ENCODE measurements at regions not wholly inside any gene's neighbourhood (a gene's known extent, or its start where the extent isn't known, plus 50 kb on each side); places are given as distances from the start of the nearest gene placed in this dataset.

DNA sequence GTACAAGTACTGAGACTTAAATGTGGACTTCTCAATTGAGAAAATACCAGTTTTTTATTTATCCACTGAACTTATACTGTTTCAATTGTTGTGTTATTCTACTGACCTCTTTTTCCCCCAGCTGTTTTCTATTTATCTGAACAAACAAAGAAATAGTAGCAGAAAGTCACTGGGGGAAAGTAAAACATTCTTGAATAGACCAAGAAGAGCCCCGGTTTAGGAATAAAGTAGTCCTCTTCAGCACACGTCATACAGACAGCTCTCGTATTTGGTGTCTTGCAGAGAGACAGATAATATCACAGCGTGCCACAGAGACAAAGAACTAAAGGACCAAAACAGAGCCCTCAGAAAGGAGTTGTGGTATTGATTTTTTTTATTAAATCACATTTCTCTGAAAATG, 1159.1 kb upstream of the CDH8 start:
- Mint-ChIP-seq H3K27ac (no peak overlapping the region), H3K4me3 (no peak overlapping the region), H3K9me3 (peaks cover 0 to 55% (median 26%) of the 10 kb centered on the region in 8 donors), H3K27me3 (no peaks in the 10 kb centered on the region), H3K36me3 (no peaks in the 10 kb centered on the region), H3K4me1 (no peaks in the 10 kb centered on the region)
- no peak for DNase-seq
- Histone ChIP-seq H3K36me3 (ENCODE audit: insufficient read depth, low read length) (no peaks in the 10 kb centered on the region), H3K27ac (ENCODE audit: low read depth, low read length) (no peak overlapping the region), H3K4me1 (ENCODE audit: insufficient read depth, low read length) (no peaks in the 10 kb centered on the region), H3K27me3 (ENCODE audit: insufficient read depth, low read length) (no peaks in the 10 kb centered on the region), H3K9me3 (ENCODE audit: control insufficient read depth in 1 of 2, low read length in 2 of 2) (no peaks in the 10 kb centered on the region), H3K4me3 (ENCODE audit: low read length in 2 of 2) (no peak overlapping the region)
- ChIA-PET POLR2A (ENCODE audit: partially characterized antibody) (no interaction called here), CTCF (ENCODE audit: partially characterized antibody) (no interaction called here)
- intact Hi-C loops (cut with micrococcal nuclease), result no loop called here

DNA sequence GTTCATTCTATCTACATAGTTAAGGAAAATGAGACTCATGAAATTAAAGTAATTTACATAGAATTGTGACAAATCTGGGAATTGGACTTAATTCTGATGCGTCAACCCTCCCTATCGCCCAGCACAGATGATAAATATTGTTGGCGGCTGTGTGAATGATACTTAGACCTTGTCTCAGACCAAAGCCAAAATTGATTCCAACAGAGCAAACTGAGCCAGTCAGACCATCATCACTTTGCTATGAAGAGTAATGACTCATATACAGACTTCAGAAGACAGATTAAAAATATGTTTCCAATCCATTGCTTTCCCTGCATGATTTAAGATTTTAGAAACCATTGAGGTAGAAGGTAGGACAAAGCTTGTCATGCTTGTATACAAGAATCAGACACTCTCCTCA, 1156.7 kb upstream of the CDH8 start:
- Mint-ChIP-seq H3K9me3 (peaks cover 0 to 52% (median 25%) of the 10 kb centered on the region in 8 donors), H3K27ac (no peak overlapping the region), H3K4me3 (no peak overlapping the region), H3K36me3 (no peaks in the 10 kb centered on the region), H3K4me1 (no peaks in the 10 kb centered on the region), H3K27me3 (no peaks in the 10 kb centered on the region)
- CTCF ChIA-PET (ENCODE audit: partially characterized antibody), result no interaction called here
- Histone ChIP-seq H3K27ac (ENCODE audit: low read depth, low read length) (no peak overlapping the region), H3K9me3 (ENCODE audit: control insufficient read depth in 1 of 2, low read length in 2 of 2) (peaks cover 0 to 2% of the 10 kb centered on the region in 2 donors), H3K36me3 (ENCODE audit: insufficient read depth, low read length) (no peaks in the 10 kb centered on the region), H3K4me1 (ENCODE audit: insufficient read depth, low read length) (no peaks in the 10 kb centered on the region), H3K27me3 (ENCODE audit: insufficient read depth, low read length) (no peaks in the 10 kb centered on the region), H3K4me3 (ENCODE audit: low read length in 2 of 2) (no peak overlapping the region)
- POLR2A ChIA-PET (ENCODE audit: partially characterized antibody), result no interaction called here
- no peak for DNase-seq
- intact Hi-C loops (cut with micrococcal nuclease), result no loop called here

DNA sequence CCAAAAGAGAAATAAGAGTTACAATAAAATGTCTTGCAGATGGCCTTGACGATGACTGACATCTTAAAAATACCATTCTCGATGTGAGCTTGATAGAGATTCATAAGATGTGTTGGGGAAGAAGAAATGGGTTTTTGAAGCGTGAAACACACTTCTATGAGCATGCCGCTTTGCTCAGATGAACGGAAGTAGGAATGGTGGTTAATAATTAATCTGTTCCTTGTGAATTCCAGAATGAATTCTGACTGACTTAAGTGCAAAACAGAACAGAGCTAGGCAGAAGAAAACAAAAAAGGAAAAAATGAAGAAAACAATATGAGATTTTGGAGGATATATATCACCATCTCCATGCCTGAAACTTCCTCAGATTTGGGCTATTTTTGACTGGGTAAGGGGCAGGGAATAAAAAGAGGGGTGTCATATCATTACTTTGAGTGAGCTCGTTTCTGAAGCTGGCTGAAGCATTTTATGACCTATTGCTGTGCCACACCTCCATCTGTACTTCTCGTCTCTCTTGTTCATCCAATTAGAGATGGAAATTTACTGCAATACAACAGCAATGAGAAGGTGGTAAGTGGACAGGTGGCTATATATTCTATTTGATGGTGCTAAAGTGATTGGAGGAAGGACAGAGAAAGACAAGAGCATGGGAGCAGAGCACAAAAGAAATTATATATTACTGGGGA, 1152.0 kb upstream of the CDH8 start:
- Mint-ChIP-seq H3K27me3 (no peaks in the 10 kb centered on the region), H3K9me3 (peaks cover 0 to 56% (median 22%) of the 10 kb centered on the region in 8 donors), H3K27ac (no peak overlapping the region), H3K36me3 (no peaks in the 10 kb centered on the region), H3K4me1 (no peaks in the 10 kb centered on the region), H3K4me3 (no peak overlapping the region)
- ChIA-PET CTCF (ENCODE audit: partially characterized antibody) (no interaction called here), POLR2A (ENCODE audit: partially characterized antibody) (no interaction called here)
- Histone ChIP-seq H3K27ac (ENCODE audit: low read depth, low read length) (no peak overlapping the region), H3K27me3 (ENCODE audit: insufficient read depth, low read length) (no peaks in the 10 kb centered on the region), H3K9me3 (ENCODE audit: control insufficient read depth in 1 of 2, low read length in 2 of 2) (peaks cover 0 to 8% of the 10 kb centered on the region in 2 donors), H3K36me3 (ENCODE audit: insufficient read depth, low read length) (no peaks in the 10 kb centered on the region), H3K4me3 (ENCODE audit: low read length in 2 of 2) (no peak overlapping the region), H3K4me1 (ENCODE audit: insufficient read depth, low read length) (no peaks in the 10 kb centered on the region)
- DNase-seq, result no peak
- intact Hi-C loops (cut with micrococcal nuclease), result no loop called here

DNA sequence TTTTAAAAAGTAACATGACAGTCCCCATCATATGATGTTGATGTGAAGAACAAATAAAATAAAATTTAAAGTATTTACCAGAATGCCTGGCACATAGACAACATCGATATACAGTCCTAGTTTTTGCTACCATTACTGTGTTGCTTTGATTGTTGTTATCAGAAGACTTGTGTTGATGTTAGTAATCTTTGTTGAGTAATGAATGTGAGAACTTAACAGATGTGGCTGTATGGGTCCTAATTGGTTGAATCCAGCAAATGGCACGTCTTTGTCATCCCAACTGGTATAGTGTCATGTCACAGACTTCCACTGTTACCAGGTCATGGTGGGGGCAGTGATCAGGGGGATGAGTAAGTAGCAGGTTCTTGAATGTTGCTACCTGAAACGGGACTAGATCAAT, 1151.4 kb upstream of the CDH8 start:
- H3K36me3 Mint-ChIP-seq, result no peaks in the 10 kb centered on the region
- H3K9me3 Mint-ChIP-seq, result peaks cover 0 to 55% (median 23%) of the 10 kb centered on the region in 8 donors
- POLR2A ChIA-PET (ENCODE audit: partially characterized antibody), result no interaction called here

DNA sequence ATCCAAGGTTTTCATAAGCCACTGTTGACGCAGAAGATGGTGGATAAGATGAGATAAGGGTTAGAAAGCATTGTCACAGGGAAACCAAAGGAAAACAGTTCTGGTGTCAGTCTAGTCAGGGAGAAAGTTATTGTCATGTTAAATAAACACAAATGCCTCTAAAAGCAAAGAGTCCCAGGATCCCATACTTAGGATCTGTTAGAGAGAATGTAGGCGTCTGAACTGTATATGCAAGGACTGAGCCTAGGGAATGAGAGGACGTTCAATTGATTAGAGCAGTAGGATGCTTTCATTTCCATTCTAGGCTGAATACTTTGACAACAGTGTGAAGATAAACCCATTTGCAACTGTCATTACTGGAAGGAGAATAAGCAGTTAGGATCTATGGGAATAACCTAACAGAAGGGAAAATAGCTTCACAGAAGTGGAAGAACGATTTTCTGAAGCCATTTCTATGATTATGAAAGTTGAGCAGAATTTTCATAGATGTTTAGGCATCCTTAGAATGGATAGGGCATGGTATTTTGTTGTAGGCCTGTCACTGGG, 1149.1 kb upstream of the CDH8 start:
- ChIA-PET CTCF (ENCODE audit: partially characterized antibody) (no interaction called here), POLR2A (ENCODE audit: partially characterized antibody) (no interaction called here)
- Histone ChIP-seq H3K36me3 (ENCODE audit: insufficient read depth, low read length) (no peaks in the 10 kb centered on the region), H3K4me3 (ENCODE audit: low read length in 2 of 2) (no peak overlapping the region), H3K27me3 (ENCODE audit: insufficient read depth, low read length) (no peaks in the 10 kb centered on the region), H3K4me1 (ENCODE audit: insufficient read depth, low read length) (no peaks in the 10 kb centered on the region), H3K9me3 (ENCODE audit: control insufficient read depth in 1 of 2, low read length in 2 of 2) (peaks cover 0 to 14% of the 10 kb centered on the region in 2 donors), H3K27ac (ENCODE audit: low read depth, low read length) (no peak overlapping the region)
- intact Hi-C loops (cut with micrococcal nuclease), result no loop called here
- H3K4me1 Mint-ChIP-seq, result no peaks in the 10 kb centered on the region
- no peak overlapping the region for H3K4me3 Mint-ChIP-seq
- H3K36me3 Mint-ChIP-seq, result no peaks in the 10 kb centered on the region
- no peak overlapping the region for H3K27ac Mint-ChIP-seq
- H3K27me3 Mint-ChIP-seq, result no peaks in the 10 kb centered on the region
- no peak for DNase-seq
- H3K9me3 Mint-ChIP-seq, result peaks cover 0 to 56% (median 30%) of the 10 kb centered on the region in 8 donors

More for the DNA sequence above, 1151.4 kb upstream of the CDH8 start:
- CTCF ChIA-PET (ENCODE audit: partially characterized antibody), result no interaction called here
- H3K27ac Mint-ChIP-seq, result no peak overlapping the region
- H3K27ac ChIP-seq (ENCODE audit: low read depth, low read length), result no peak overlapping the region
- no peak overlapping the region for H3K4me3 ChIP-seq (ENCODE audit: low read length in 2 of 2)
- H3K4me1 Mint-ChIP-seq, result no peaks in the 10 kb centered on the region
- H3K27me3 Mint-ChIP-seq, result no peaks in the 10 kb centered on the region
- intact Hi-C loops (cut with micrococcal nuclease), result no loop called here
- no peak overlapping the region for H3K4me3 Mint-ChIP-seq
- H3K4me1 ChIP-seq (ENCODE audit: insufficient read depth, low read length), result no peaks in the 10 kb centered on the region
- DNase-seq, result no peak
- peaks cover 0 to 8% of the 10 kb centered on the region in 2 donors for H3K9me3 ChIP-seq (ENCODE audit: control insufficient read depth in 1 of 2, low read length in 2 of 2)
- H3K27me3 ChIP-seq (ENCODE audit: insufficient read depth, low read length), result no peaks in the 10 kb centered on the region
- H3K36me3 ChIP-seq (ENCODE audit: insufficient read depth, low read length), result no peaks in the 10 kb centered on the region

DNA sequence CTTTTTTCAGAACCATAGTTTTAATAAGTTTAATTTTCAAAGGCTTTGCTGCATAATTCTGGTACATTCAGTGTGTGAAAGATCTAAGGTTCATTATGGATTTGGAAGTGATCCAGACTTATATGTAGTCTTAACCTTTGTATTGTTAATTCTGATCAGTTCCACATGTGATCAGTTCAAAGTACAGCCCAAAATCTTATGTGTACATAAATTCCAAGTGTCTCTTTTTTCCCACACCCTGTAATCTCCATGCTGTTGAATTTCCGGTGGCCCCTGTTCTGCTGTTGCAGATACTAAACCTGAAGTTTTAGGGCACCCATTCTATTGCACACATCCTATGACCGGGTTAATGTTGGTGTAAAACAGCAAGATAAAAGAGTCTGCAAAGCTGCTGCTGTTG, 1147.5 kb upstream of the CDH8 start:
- H3K27ac ChIP-seq (ENCODE audit: low read depth, low read length), result no peak overlapping the region
- intact Hi-C loops (cut with micrococcal nuclease), result no loop called here
- H3K36me3 ChIP-seq (ENCODE audit: insufficient read depth, low read length), result no peaks in the 10 kb centered on the region
- H3K9me3 ChIP-seq (ENCODE audit: control insufficient read depth in 1 of 2, low read length in 2 of 2), result peaks cover 0 to 15% of the 10 kb centered on the region in 2 donors
- CTCF ChIA-PET (ENCODE audit: partially characterized antibody), result no interaction called here
- POLR2A ChIA-PET (ENCODE audit: partially characterized antibody), result no interaction called here
- no peak overlapping the region for H3K27ac Mint-ChIP-seq
- H3K36me3 Mint-ChIP-seq, result no peaks in the 10 kb centered on the region
- no peak for DNase-seq
- no peaks in the 10 kb centered on the region for H3K4me1 ChIP-seq (ENCODE audit: insufficient read depth, low read length)
- no peaks in the 10 kb centered on the region for H3K27me3 ChIP-seq (ENCODE audit: insufficient read depth, low read length)
- H3K4me3 Mint-ChIP-seq, result no peak overlapping the region
- H3K9me3 Mint-ChIP-seq, result peaks cover 0 to 53% (median 29%) of the 10 kb centered on the region in 8 donors
- H3K4me3 ChIP-seq (ENCODE audit: low read length in 2 of 2), result no peak overlapping the region
- H3K4me1 Mint-ChIP-seq, result no peaks in the 10 kb centered on the region
- H3K27me3 Mint-ChIP-seq, result no peaks in the 10 kb centered on the region

DNA sequence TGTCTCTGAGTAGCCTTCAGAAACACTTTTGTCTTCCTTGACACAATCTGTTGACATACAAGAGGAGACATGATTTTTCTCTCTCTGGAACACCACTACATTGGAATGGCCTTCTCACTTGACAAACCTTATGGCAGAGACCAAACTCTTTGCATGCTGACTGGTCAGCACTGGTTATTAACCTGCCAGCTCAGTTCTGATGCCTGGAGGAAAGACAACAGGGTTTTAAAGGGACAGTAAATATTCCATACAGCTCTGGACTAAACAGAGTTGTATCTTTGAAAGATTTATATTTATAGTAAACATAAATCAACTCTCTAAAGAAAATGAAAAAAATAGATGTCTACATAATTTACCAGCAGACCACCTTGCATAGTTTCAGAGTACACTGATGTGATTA, 1139.1 kb upstream of the CDH8 start:
- H3K36me3 Mint-ChIP-seq, result no peaks in the 10 kb centered on the region
- peaks cover 2 to 44% (median 24%) of the 10 kb centered on the region in 8 donors for H3K9me3 Mint-ChIP-seq

More for the DNA sequence above, 1139.1 kb upstream of the CDH8 start:
- Histone ChIP-seq H3K27ac (ENCODE audit: low read depth, low read length) (no peak overlapping the region), H3K4me3 (ENCODE audit: low read length in 2 of 2) (no peak overlapping the region), H3K36me3 (ENCODE audit: insufficient read depth, low read length) (no peaks in the 10 kb centered on the region), H3K9me3 (ENCODE audit: control insufficient read depth in 1 of 2, low read length in 2 of 2) (peaks cover 0 to 13% of the 10 kb centered on the region in 2 donors), H3K27me3 (ENCODE audit: insufficient read depth, low read length) (no peaks in the 10 kb centered on the region), H3K4me1 (ENCODE audit: insufficient read depth, low read length) (no peaks in the 10 kb centered on the region)
- H3K27me3 Mint-ChIP-seq, result no peaks in the 10 kb centered on the region
- intact Hi-C loops (cut with micrococcal nuclease), result no loop called here
- no peak overlapping the region for H3K4me3 Mint-ChIP-seq
- no peak for DNase-seq
- CTCF ChIA-PET (ENCODE audit: partially characterized antibody), result no interaction called here
- H3K27ac Mint-ChIP-seq, result no peak overlapping the region
- POLR2A ChIA-PET (ENCODE audit: partially characterized antibody), result no interaction called here
- H3K4me1 Mint-ChIP-seq, result no peaks in the 10 kb centered on the region
